Chondrocyte (in vitro differentiated cells): ENCODE measurements at regions not wholly inside any gene's neighbourhood (a gene's known extent, or its start where the extent isn't known, plus 50 kb on each side); places are given as distances from the start of the nearest gene placed in this dataset.

Experiments
- DNase-seq: peaks from one replicate; pipeline ENCODE4 v3.0.0; 2021; ENCODE audit warnings: mixed read lengths, low spot score
- H3K27ac Mint-ChIP-seq: one replicate; pipeline ENCODE4 v1.8.0; 2021; ENCODE audit warnings: mild to moderate bottlenecking, moderate library complexity, mixed read lengths; ENCODE audit not compliant: unreplicated experiment
- H3K27me3 Mint-ChIP-seq: 2 replicates; pipeline ENCODE4 v1.8.0; 2021; ENCODE audit warnings: low read depth, mixed read lengths
- H3K36me3 Mint-ChIP-seq: 2 replicates; pipeline ENCODE4 v1.8.0; 2021; ENCODE audit warnings: low read depth, mixed read lengths
- H3K4me1 Mint-ChIP-seq: 2 replicates; pipeline ENCODE4 v1.8.0; 2021; ENCODE audit warnings: low read depth, mild to moderate bottlenecking, mixed read lengths
- H3K4me3 Mint-ChIP-seq: one replicate; pipeline ENCODE4 v1.8.0; 2021; ENCODE audit warnings: mild to moderate bottlenecking, moderate library complexity, mixed read lengths; ENCODE audit not compliant: unreplicated experiment
- H3K9me3 Mint-ChIP-seq: 2 replicates; pipeline ENCODE4 v1.8.0; 2021; ENCODE audit warnings: low read depth, mixed read lengths
- CTCF ChIP-seq: fragments of 200-600 bp; sonication (generic); IDR thresholded peaks from 2 replicates; pipeline ENCODE4 v1.5.0; 2021; ENCODE audit warnings: antibody characterized with exemption, mild to moderate bottlenecking, moderate library complexity

- Mint-ChIP-seq H3K4me3 (no peak overlapping the region), H3K27me3 (no peaks in the 10 kb centered on the region), H3K36me3 (no peaks in the 10 kb centered on the region), H3K9me3 (peaks cover 42% of the 10 kb centered on the region), H3K4me1 (no peaks in the 10 kb centered on the region), H3K27ac (no peak overlapping the region)
- TF ChIP-seq CTCF: no peak
- DNase-seq: peak; percentile 44
Measured at GRCh38 chr12:33795536-33795935, 226.8 kb upstream of the ALG10 start.

- no peaks in the 10 kb centered on the region for H3K27me3 Mint-ChIP-seq
- DNase-seq: no peak
- no peak overlapping the region for H3K27ac Mint-ChIP-seq
- H3K36me3 Mint-ChIP-seq: no peaks in the 10 kb centered on the region
- H3K4me3 Mint-ChIP-seq: no peak overlapping the region
- no peaks in the 10 kb centered on the region for H3K4me1 Mint-ChIP-seq
- no peak for TF ChIP-seq CTCF
- H3K9me3 Mint-ChIP-seq: peaks cover 36% of the 10 kb centered on the region
Measured at GRCh38 chr12:33813536-33813935, 208.8 kb upstream of the ALG10 start.

GRCh38 chr12:33817713-33818112, 204.6 kb upstream of the ALG10 start:
- H3K27ac Mint-ChIP-seq: no peak overlapping the region
- no peak overlapping the region for H3K4me3 Mint-ChIP-seq
- H3K9me3 Mint-ChIP-seq: peaks cover 59% of the 10 kb centered on the region
- H3K4me1 Mint-ChIP-seq: no peaks in the 10 kb centered on the region
- TF ChIP-seq CTCF: no peak
- H3K27me3 Mint-ChIP-seq: no peaks in the 10 kb centered on the region
- DNase-seq: peak; percentile 32
- H3K36me3 Mint-ChIP-seq: no peaks in the 10 kb centered on the region

- no peaks in the 10 kb centered on the region for H3K4me1 Mint-ChIP-seq
- no peak for DNase-seq
- no peak overlapping the region for H3K27ac Mint-ChIP-seq
- H3K9me3 Mint-ChIP-seq: peaks cover 56% of the 10 kb centered on the region
- H3K27me3 Mint-ChIP-seq: no peaks in the 10 kb centered on the region
- no peak for TF ChIP-seq CTCF
- no peaks in the 10 kb centered on the region for H3K36me3 Mint-ChIP-seq
- no peak overlapping the region for H3K4me3 Mint-ChIP-seq
Measured at GRCh38 chr12:33818313-33818712, 204.0 kb upstream of the ALG10 start.

GRCh38 chr12:33825442-33825841, 196.9 kb upstream of the ALG10 start:
- no peak for TF ChIP-seq CTCF
- Mint-ChIP-seq H3K4me1 (no peaks in the 10 kb centered on the region), H3K4me3 (no peak overlapping the region), H3K9me3 (peaks cover 9% of the 10 kb centered on the region), H3K27me3 (no peaks in the 10 kb centered on the region), H3K27ac (no peak overlapping the region), H3K36me3 (no peaks in the 10 kb centered on the region)
- no peak for DNase-seq
